CD4-positive, alpha-beta T cell (primary cell): ENCODE measurements at regions not wholly inside any gene's neighbourhood (a gene's known extent, or its start where the extent isn't known, plus 50 kb on each side); places are given as distances from the start of the nearest gene placed in this dataset.
"Not testable (repeated sequence)": the region's sequence is repeated elsewhere in the genome, so short reads cannot be mapped to it uniquely, and the experiment has no call there.

Source experiments
- ATAC-seq: fragments of 200-7000 bp; cut with Tn5 transposase; one replicate; pipeline ENCODE4 v1.10.0; 2022; ENCODE audit warnings: mild to moderate bottlenecking; ENCODE audit not compliant: poor library complexity
- CTCF ChIA-PET: fragments of 350-600 bp; sonication (Branson Sonifier 250); formaldehyde crosslinking; loops from one replicate; lab custom pipeline; 2021; ENCODE audit warnings: antibody characterized with exemption, inconsistent platforms; lab: Charles Lee
- POLR2A ChIA-PET: fragments of 350-600 bp; sonication (Branson Sonifier 250); formaldehyde crosslinking; loops from one replicate; lab custom pipeline; 2021; ENCODE audit warnings: antibody characterized with exemption, inconsistent platforms; lab: Charles Lee
- DNase-seq, 14 experiments: peaks; one replicate each; pipeline ENCODE4 v3.0.0-alpha.2; 2013 to 2020; ENCODE audit warnings: mixed read lengths in 2 of 14
- H3K27ac ChIP-seq, 2 donors: one replicate each; pipeline versions ENCODE4 v1.5.1 to v1.7.0; 2013; ENCODE audit warnings: low read length in 2 of 2, low read depth in 1 of 2, mild to moderate bottlenecking in 1 of 2
- H3K27me3 ChIP-seq, 2 experiments: 1 replicate in 1 of 2; 2 replicates in 1 of 2; pipeline versions ENCODE4 v1.6.1 to v1.7.0; 2013; ENCODE audit warnings: low read length in 2 of 2, control low read depth in 1 of 2, mild to moderate bottlenecking in 1 of 2, moderate library complexity in 1 of 2; ENCODE audit not compliant: insufficient read depth in 2 of 2, control insufficient read depth in 1 of 2
- H3K36me3 ChIP-seq: one replicate; pipeline ENCODE4 v1.6.1; 2013; ENCODE audit warnings: low read length, control low read depth; ENCODE audit not compliant: insufficient read depth
- H3K4me1 ChIP-seq: one replicate; pipeline ENCODE4 v1.6.1; 2013; ENCODE audit warnings: low read length, control low read depth; ENCODE audit not compliant: insufficient read depth
- H3K4me3 ChIP-seq: one replicate; pipeline ENCODE4 v1.5.1; 2013; ENCODE audit warnings: mild to moderate bottlenecking, low read length, moderate library complexity
- H3K9me3 ChIP-seq, 2 experiments: 1 replicate in 1 of 2; 2 replicates in 1 of 2; pipeline versions ENCODE4 v1.6.1 to v1.7.0; 2013; ENCODE audit warnings: low read length in 2 of 2, mild to moderate bottlenecking in 2 of 2, control low read depth in 1 of 2, moderate library complexity in 1 of 2; ENCODE audit not compliant: control insufficient read depth in 1 of 2, insufficient read depth in 1 of 2
- H3K27ac Mint-ChIP-seq: one replicate; pipeline ENCODE4 v1.8.0; 2020; ENCODE audit warnings: mixed read lengths
- H3K27me3 Mint-ChIP-seq: one replicate; pipeline ENCODE4 v1.8.0; 2021; ENCODE audit warnings: mixed read lengths
- H3K36me3 Mint-ChIP-seq: one replicate; pipeline ENCODE4 v1.8.0; 2021; ENCODE audit warnings: low read depth, mixed read lengths
- H3K4me1 Mint-ChIP-seq: one replicate; pipeline ENCODE4 v1.8.0; 2021; ENCODE audit warnings: low read depth, mixed read lengths
- H3K4me3 Mint-ChIP-seq: one replicate; pipeline ENCODE4 v1.8.0; 2020; ENCODE audit warnings: mild to moderate bottlenecking, mixed read lengths
- H3K9me3 Mint-ChIP-seq: one replicate; pipeline ENCODE4 v1.8.0; 2020; ENCODE audit warnings: mixed read lengths
- CTCF ChIP-seq: fragments of 200-600 bp; IDR thresholded peaks from one replicate; pipeline ENCODE4 v1.8.0; 2022; ENCODE audit warnings: antibody characterized with exemption, mild to moderate bottlenecking
- intact Hi-C, 2 experiments: fragments of 100-400 bp; cut with DNase I in 1 of 2; cut with micrococcal nuclease in 1 of 2; formaldehyde crosslinking; loops; one replicate each; pipeline versions ENCODE4 v1.15.1 to v1.9.0; 2023 to 2025; cut with DNase I, micrococcal nuclease

GRCh38 chr9:30932226-30932625, 1452.2 kb upstream of the ACO1 start:
- Histone ChIP-seq H3K9me3 (no peaks in the 10 kb centered on the region), H3K4me3 (no peak overlapping the region), H3K27ac (no peak overlapping the region), H3K27me3 (no peaks in the 10 kb centered on the region), H3K36me3 (no peaks in the 10 kb centered on the region), H3K4me1 (no peaks in the 10 kb centered on the region)
- H3K27ac Mint-ChIP-seq: no peak overlapping the region
- POLR2A ChIA-PET: no interaction called here
- H3K9me3 Mint-ChIP-seq: no peaks in the 10 kb centered on the region
- no peaks in the 10 kb centered on the region for H3K27me3 Mint-ChIP-seq
- no peaks in the 10 kb centered on the region for H3K36me3 Mint-ChIP-seq
- DNase-seq (no peak), ATAC-seq (no peak)
- H3K4me1 Mint-ChIP-seq: no peaks in the 10 kb centered on the region
- CTCF ChIA-PET: no interaction called here
- intact Hi-C loops: no loop called here
- no peak overlapping the region for H3K4me3 Mint-ChIP-seq
- TF ChIP-seq CTCF: no peak

DNA sequence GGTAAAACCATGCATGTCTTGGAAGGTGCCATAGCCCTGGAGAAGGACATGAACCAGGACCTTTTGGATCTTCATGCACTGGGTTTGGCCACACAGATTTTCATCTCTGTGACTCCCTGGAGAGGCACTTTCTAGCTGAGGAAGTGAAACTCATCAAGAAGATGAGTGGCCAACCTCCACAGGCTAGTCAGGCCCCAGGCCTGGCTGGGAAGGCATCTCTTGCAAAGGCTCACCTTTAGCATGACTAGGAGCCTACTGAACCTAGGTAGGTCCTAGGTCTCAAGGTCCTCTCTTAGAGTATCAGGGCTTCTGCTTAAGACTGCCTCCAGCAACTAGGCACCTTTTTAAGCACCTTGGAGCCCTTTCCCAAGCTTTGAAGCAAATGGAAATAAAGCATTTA, 1448.7 kb upstream of the ACO1 start:
- H3K9me3 Mint-ChIP-seq: no peaks in the 10 kb centered on the region
- Histone ChIP-seq H3K36me3 (no peaks in the 10 kb centered on the region), H3K27ac (no peak overlapping the region), H3K4me1 (no peaks in the 10 kb centered on the region), H3K27me3 (no peaks in the 10 kb centered on the region), H3K4me3 (no peak overlapping the region), H3K9me3 (no peaks in the 10 kb centered on the region)
- no peaks in the 10 kb centered on the region for H3K27me3 Mint-ChIP-seq
- ChIA-PET POLR2A (no interaction called here), CTCF (interaction anchor here (0.6 kb wide), 1 partner anchor 346 kb away, joined by 3 read pairs; no protein-coding TSS in a partner anchor)
- H3K27ac Mint-ChIP-seq: no peak overlapping the region
- no peak for ATAC-seq
- no peaks in the 10 kb centered on the region for H3K4me1 Mint-ChIP-seq
- no peak for DNase-seq
- no peak overlapping the region for H3K4me3 Mint-ChIP-seq
- no peaks in the 10 kb centered on the region for H3K36me3 Mint-ChIP-seq
- intact Hi-C loops: no loop called here
- TF ChIP-seq CTCF: no peak

- Histone ChIP-seq H3K36me3 (no peaks in the 10 kb centered on the region), H3K27me3 (no peaks in the 10 kb centered on the region), H3K9me3 (no peaks in the 10 kb centered on the region), H3K4me3 (no peak overlapping the region), H3K27ac (no peak overlapping the region), H3K4me1 (no peaks in the 10 kb centered on the region)
- ATAC-seq (no peak), DNase-seq (no peak)
- Mint-ChIP-seq H3K27ac (no peak overlapping the region), H3K27me3 (no peaks in the 10 kb centered on the region), H3K36me3 (no peaks in the 10 kb centered on the region), H3K4me3 (no peak overlapping the region), H3K4me1 (no peaks in the 10 kb centered on the region), H3K9me3 (no peaks in the 10 kb centered on the region)
- CTCF ChIA-PET: no interaction called here
- no peak for TF ChIP-seq CTCF
- POLR2A ChIA-PET: no interaction called here
- intact Hi-C loops: no loop called here
Observed at GRCh38 chr9:30937106-30937505, 1447.3 kb upstream of the ACO1 start.

DNA sequence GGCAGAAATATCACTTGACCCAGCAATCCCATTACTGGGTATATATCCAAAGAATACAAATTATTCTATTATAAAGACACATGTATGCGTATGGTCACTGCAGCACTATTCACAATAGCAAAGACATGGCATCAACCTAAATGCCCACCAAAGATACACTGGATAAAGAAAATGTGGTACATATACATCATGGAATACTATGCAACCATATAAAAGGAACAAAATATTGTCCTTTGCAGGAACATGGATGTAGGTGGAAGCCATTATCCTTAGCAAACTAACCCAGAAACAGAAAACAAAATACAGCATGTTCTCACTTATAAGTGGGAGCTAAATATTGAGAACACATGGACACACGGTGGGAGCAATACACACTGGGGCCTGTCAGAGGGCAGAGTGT, 1441.6 kb upstream of the ACO1 start:
- H3K27me3 ChIP-seq, H3K4me3 Mint-ChIP-seq, CTCF ChIA-PET, H3K4me1 ChIP-seq, H3K27me3 Mint-ChIP-seq, intact Hi-C loops, POLR2A ChIA-PET, H3K27ac ChIP-seq, ATAC-seq, H3K4me1 Mint-ChIP-seq, H3K4me3 ChIP-seq, H3K27ac Mint-ChIP-seq, H3K36me3 Mint-ChIP-seq, DNase-seq, H3K36me3 ChIP-seq, H3K9me3 Mint-ChIP-seq: not testable (repeated sequence)
- H3K9me3 ChIP-seq: peaks cover 0 to 12% of the 10 kb centered on the region in 2 experiments
